ENCODE measurements at regions not wholly inside any gene's neighbourhood (a gene's known extent, or its start where the extent isn't known, plus 50 kb on each side); places are given as distances from the start of the nearest gene placed in this dataset.
"Not testable (repeated sequence)": the region's sequence is repeated elsewhere in the genome, so short reads cannot be mapped to it uniquely, and the experiment has no call there.

GRCh38 chr1:95631695-95632094 lies 397.7 kb downstream of the RWDD3 start:
- Histone ChIP-seq H3K27ac (ENCODE audit: low read depth in 2 of 2, low read length in 1 of 2) (no peak overlapping the region), H3K4me1 (ENCODE audit: control insufficient read depth in 2 of 2, insufficient read depth in 2 of 2, low read length in 1 of 2) (no peaks in the 10 kb centered on the region), H3K9me3 (ENCODE audit: control insufficient read depth in 2 of 2, insufficient read depth in 1 of 2, low read depth in 1 of 2, low read length in 1 of 2) (no peaks in the 10 kb centered on the region), H3K4me3 (ENCODE audit: low read depth in 1 of 2, low read length in 2 of 2) (no peak overlapping the region), H3K36me3 (ENCODE audit: control insufficient read depth in 2 of 2, insufficient read depth in 2 of 2, low read length in 1 of 2) (no peaks in the 10 kb centered on the region), H3K27me3 (ENCODE audit: control insufficient read depth in 1 of 2, insufficient read depth in 2 of 2, low read length in 2 of 2) (no peaks in the 10 kb centered on the region)
- 93 to 99% methylated on average over 3 of the region's 3 CpGs for WGBS, 2 donors

- H3K36me3 ChIP-seq (ENCODE audit: control insufficient read depth in 2 of 2, insufficient read depth in 2 of 2, low read length in 1 of 2) = no peaks in the 10 kb centered on the region
- no peak overlapping the region for H3K4me3 ChIP-seq (ENCODE audit: low read depth in 1 of 2, low read length in 2 of 2)
- no peaks in the 10 kb centered on the region for H3K27me3 ChIP-seq (ENCODE audit: control insufficient read depth in 1 of 2, insufficient read depth in 2 of 2, low read length in 2 of 2)
- 92 to 94% methylated on average over 3 of the region's 3 CpGs for WGBS, 2 donors
- H3K4me1 ChIP-seq (ENCODE audit: control insufficient read depth in 2 of 2, insufficient read depth in 2 of 2, low read length in 1 of 2) = no peaks in the 10 kb centered on the region
- no peak overlapping the region for H3K27ac ChIP-seq (ENCODE audit: low read depth in 2 of 2, low read length in 1 of 2)
- no peaks in the 10 kb centered on the region for H3K9me3 ChIP-seq (ENCODE audit: control insufficient read depth in 2 of 2, insufficient read depth in 1 of 2, low read depth in 1 of 2, low read length in 1 of 2)
These were observed 401.8 kb downstream of the RWDD3 start for GRCh38 chr1:95635811-95636210.

GRCh38 chr1:95636897-95637296 lies 402.9 kb downstream of the RWDD3 start:
- H3K36me3 ChIP-seq (ENCODE audit: control insufficient read depth in 2 of 2, insufficient read depth in 2 of 2, low read length in 1 of 2) = no peaks in the 10 kb centered on the region
- WGBS, 2 donors = 63 to 67% methylated on average over 1 of the region's 1 CpG
- no peaks in the 10 kb centered on the region for H3K9me3 ChIP-seq (ENCODE audit: control insufficient read depth in 2 of 2, insufficient read depth in 1 of 2, low read depth in 1 of 2, low read length in 1 of 2)
- H3K27ac ChIP-seq (ENCODE audit: low read depth in 2 of 2, low read length in 1 of 2) = no peak overlapping the region
- H3K4me1 ChIP-seq (ENCODE audit: control insufficient read depth in 2 of 2, insufficient read depth in 2 of 2, low read length in 1 of 2) = no peaks in the 10 kb centered on the region
- no peak overlapping the region for H3K4me3 ChIP-seq (ENCODE audit: low read depth in 1 of 2, low read length in 2 of 2)
- H3K27me3 ChIP-seq (ENCODE audit: control insufficient read depth in 1 of 2, insufficient read depth in 2 of 2, low read length in 2 of 2) = no peaks in the 10 kb centered on the region

GRCh38 chr1:95640746-95641145 lies 406.7 kb downstream of the RWDD3 start:
- H3K36me3 ChIP-seq (ENCODE audit: control insufficient read depth in 2 of 2, insufficient read depth in 2 of 2, low read length in 1 of 2) = no peaks in the 10 kb centered on the region
- no peaks in the 10 kb centered on the region for H3K27me3 ChIP-seq (ENCODE audit: control insufficient read depth in 1 of 2, insufficient read depth in 2 of 2, low read length in 2 of 2)
- H3K27ac ChIP-seq (ENCODE audit: low read depth in 2 of 2, low read length in 1 of 2) = no peak overlapping the region
- H3K4me1 ChIP-seq (ENCODE audit: control insufficient read depth in 2 of 2, insufficient read depth in 2 of 2, low read length in 1 of 2) = no peaks in the 10 kb centered on the region
- no peak overlapping the region for H3K4me3 ChIP-seq (ENCODE audit: low read depth in 1 of 2, low read length in 2 of 2)
- 43 to 58% methylated on average over 2 of the region's 2 CpGs for WGBS, 2 donors
- H3K9me3 ChIP-seq (ENCODE audit: control insufficient read depth in 2 of 2, insufficient read depth in 1 of 2, low read depth in 1 of 2, low read length in 1 of 2) = no peaks in the 10 kb centered on the region

GRCh38 chr1:95641386-95641785 lies 407.4 kb downstream of the RWDD3 start:
- Histone ChIP-seq H3K9me3 (ENCODE audit: control insufficient read depth in 2 of 2, insufficient read depth in 1 of 2, low read depth in 1 of 2, low read length in 1 of 2) (no peaks in the 10 kb centered on the region), H3K27ac (ENCODE audit: low read depth in 2 of 2, low read length in 1 of 2) (no peak overlapping the region), H3K36me3 (ENCODE audit: control insufficient read depth in 2 of 2, insufficient read depth in 2 of 2, low read length in 1 of 2) (no peaks in the 10 kb centered on the region), H3K27me3 (ENCODE audit: control insufficient read depth in 1 of 2, insufficient read depth in 2 of 2, low read length in 2 of 2) (no peaks in the 10 kb centered on the region), H3K4me1 (ENCODE audit: control insufficient read depth in 2 of 2, insufficient read depth in 2 of 2, low read length in 1 of 2) (no peaks in the 10 kb centered on the region), H3K4me3 (ENCODE audit: low read depth in 1 of 2, low read length in 2 of 2) (no peak overlapping the region)
- whole genome bisulfite sequencing, 2 donors = 48 to 67% methylated on average over 2 of the region's 2 CpGs

GRCh38 chr1:95642035-95642434 lies 408.0 kb downstream of the RWDD3 start:
- no peaks in the 10 kb centered on the region for H3K9me3 ChIP-seq (ENCODE audit: control insufficient read depth in 2 of 2, insufficient read depth in 1 of 2, low read depth in 1 of 2, low read length in 1 of 2)
- WGBS, 2 donors = 85 to 90% methylated on average over 2 of the region's 2 CpGs
- no peaks in the 10 kb centered on the region for H3K27me3 ChIP-seq (ENCODE audit: control insufficient read depth in 1 of 2, insufficient read depth in 2 of 2, low read length in 2 of 2)
- no peaks in the 10 kb centered on the region for H3K36me3 ChIP-seq (ENCODE audit: control insufficient read depth in 2 of 2, insufficient read depth in 2 of 2, low read length in 1 of 2)
- no peaks in the 10 kb centered on the region for H3K4me1 ChIP-seq (ENCODE audit: control insufficient read depth in 2 of 2, insufficient read depth in 2 of 2, low read length in 1 of 2)
- H3K4me3 ChIP-seq (ENCODE audit: low read depth in 1 of 2, low read length in 2 of 2) = no peak overlapping the region
- H3K27ac ChIP-seq (ENCODE audit: low read depth in 2 of 2, low read length in 1 of 2) = no peak overlapping the region

- H3K27ac ChIP-seq (ENCODE audit: low read depth in 2 of 2, low read length in 1 of 2) = no peak overlapping the region
- no peaks in the 10 kb centered on the region for H3K36me3 ChIP-seq (ENCODE audit: control insufficient read depth in 2 of 2, insufficient read depth in 2 of 2, low read length in 1 of 2)
- no peaks in the 10 kb centered on the region for H3K27me3 ChIP-seq (ENCODE audit: control insufficient read depth in 1 of 2, insufficient read depth in 2 of 2, low read length in 2 of 2)
- H3K4me1 ChIP-seq (ENCODE audit: control insufficient read depth in 2 of 2, insufficient read depth in 2 of 2, low read length in 1 of 2) = no peaks in the 10 kb centered on the region
- 64 to 74% methylated on average over 3 of the region's 3 CpGs for WGBS, 2 donors
- no peaks in the 10 kb centered on the region for H3K9me3 ChIP-seq (ENCODE audit: control insufficient read depth in 2 of 2, insufficient read depth in 1 of 2, low read depth in 1 of 2, low read length in 1 of 2)
- no peak overlapping the region for H3K4me3 ChIP-seq (ENCODE audit: low read depth in 1 of 2, low read length in 2 of 2)
These were observed 409.1 kb downstream of the RWDD3 start for GRCh38 chr1:95643071-95643470.

- H3K36me3 ChIP-seq (ENCODE audit: control insufficient read depth in 2 of 2, insufficient read depth in 2 of 2, low read length in 1 of 2); H3K27ac ChIP-seq (ENCODE audit: low read depth in 2 of 2, low read length in 1 of 2); H3K4me1 ChIP-seq (ENCODE audit: control insufficient read depth in 2 of 2, insufficient read depth in 2 of 2, low read length in 1 of 2); H3K4me3 ChIP-seq (ENCODE audit: low read depth in 1 of 2, low read length in 2 of 2); H3K9me3 ChIP-seq (ENCODE audit: control insufficient read depth in 2 of 2, insufficient read depth in 1 of 2, low read depth in 1 of 2, low read length in 1 of 2); H3K27me3 ChIP-seq (ENCODE audit: control insufficient read depth in 1 of 2, insufficient read depth in 2 of 2, low read length in 2 of 2): not testable (repeated sequence)
- 62 to 71% methylated on average over 6 of the region's 6 CpGs for WGBS, 2 donors
These were observed 411.1 kb downstream of the RWDD3 start for GRCh38 chr1:95645126-95645525.

GRCh38 chr1:95650631-95651030 lies 416.6 kb downstream of the RWDD3 start:
- no peak overlapping the region for H3K4me3 ChIP-seq (ENCODE audit: low read depth in 1 of 2, low read length in 2 of 2)
- H3K27me3 ChIP-seq (ENCODE audit: control insufficient read depth in 1 of 2, insufficient read depth in 2 of 2, low read length in 2 of 2) = no peaks in the 10 kb centered on the region
- WGBS, 2 donors = 52 to 70% methylated on average over 3 of the region's 3 CpGs
- no peaks in the 10 kb centered on the region for H3K9me3 ChIP-seq (ENCODE audit: control insufficient read depth in 2 of 2, insufficient read depth in 1 of 2, low read depth in 1 of 2, low read length in 1 of 2)
- no peaks in the 10 kb centered on the region for H3K36me3 ChIP-seq (ENCODE audit: control insufficient read depth in 2 of 2, insufficient read depth in 2 of 2, low read length in 1 of 2)
- H3K4me1 ChIP-seq (ENCODE audit: control insufficient read depth in 2 of 2, insufficient read depth in 2 of 2, low read length in 1 of 2) = no peaks in the 10 kb centered on the region
- H3K27ac ChIP-seq (ENCODE audit: low read depth in 2 of 2, low read length in 1 of 2) = no peak overlapping the region

- H3K4me3 ChIP-seq (ENCODE audit: low read depth in 1 of 2, low read length in 2 of 2) = no peak overlapping the region
- no peaks in the 10 kb centered on the region for H3K9me3 ChIP-seq (ENCODE audit: control insufficient read depth in 2 of 2, insufficient read depth in 1 of 2, low read depth in 1 of 2, low read length in 1 of 2)
- H3K36me3 ChIP-seq (ENCODE audit: control insufficient read depth in 2 of 2, insufficient read depth in 2 of 2, low read length in 1 of 2) = no peaks in the 10 kb centered on the region
- WGBS, 2 donors = 75 to 76% methylated on average over 8 of the region's 8 CpGs
- H3K4me1 ChIP-seq (ENCODE audit: control insufficient read depth in 2 of 2, insufficient read depth in 2 of 2, low read length in 1 of 2) = no peaks in the 10 kb centered on the region
- H3K27me3 ChIP-seq (ENCODE audit: control insufficient read depth in 1 of 2, insufficient read depth in 2 of 2, low read length in 2 of 2) = no peaks in the 10 kb centered on the region
- no peak overlapping the region for H3K27ac ChIP-seq (ENCODE audit: low read depth in 2 of 2, low read length in 1 of 2)
These were observed 418.5 kb downstream of the RWDD3 start for GRCh38 chr1:95652423-95652965.

Data from esophagus (tissue), 2 donors.